SH-SY5Y (cell line): ENCODE measurements at regions not wholly inside any gene's neighbourhood (a gene's known extent, or its start where the extent isn't known, plus 50 kb on each side); places are given as distances from the start of the nearest gene placed in this dataset.

Source experiments
- GATA2 ChIP-seq: IDR thresholded peaks from 2 replicates; pipeline ENCODE4 v1.6.1; 2011; ENCODE audit warnings: mild to moderate bottlenecking, low read depth, low read length
- GATA3 ChIP-seq: IDR thresholded peaks from 2 replicates; pipeline ENCODE4 v1.6.1; 2011; ENCODE audit warnings: low read depth, mild to moderate bottlenecking, low read length, moderate library complexity

DNA sequence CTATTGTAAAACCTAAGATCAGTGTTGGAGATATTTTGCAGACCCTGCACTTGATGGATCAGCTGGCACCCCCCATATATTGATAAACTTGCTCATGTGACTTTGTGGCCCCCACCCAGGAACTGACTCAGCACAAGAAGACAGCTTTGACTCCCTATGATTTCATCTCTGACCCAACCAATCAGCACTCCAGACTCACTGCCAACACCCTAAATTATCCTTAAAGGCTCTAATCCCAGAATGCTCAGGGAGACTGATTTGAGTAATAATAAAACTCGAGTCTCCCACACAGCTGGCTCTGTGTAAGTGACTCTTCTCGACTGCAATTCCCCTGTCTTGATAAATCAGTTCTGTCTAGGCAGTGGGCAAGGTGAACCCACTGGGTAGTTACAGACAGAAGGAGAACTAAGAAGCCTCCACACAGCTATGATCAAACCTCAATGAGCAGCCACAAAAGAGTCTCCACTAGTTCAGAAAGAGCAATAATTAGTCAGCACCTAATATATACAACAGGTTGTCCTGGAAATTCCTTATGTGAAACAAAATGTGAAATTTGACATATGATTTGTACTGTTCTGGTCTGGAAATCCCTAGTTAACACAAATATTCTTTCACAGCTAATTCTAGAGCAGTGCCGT is 52.2 kb downstream of the ACTL7B start:
- no peak for TF ChIP-seq GATA2
- TF ChIP-seq GATA3 = no peak
